CD4-positive, alpha-beta T cell treated with Interleukin-1 beta for 1 hour (primary cell): ENCODE measurements at regions not wholly inside any gene's neighbourhood (a gene's known extent, or its start where the extent isn't known, plus 50 kb on each side); places are given as distances from the start of the nearest gene placed in this dataset.

Experiments used
- DNase-seq, 2 donors: peaks; one replicate each; pipeline ENCODE4 v3.0.0-alpha.2; 2020 to 2022

GRCh38 chr12:66916189-66916588, 237.3 kb upstream of the GRIP1 start:
- no peak for DNase-seq

- DNase-seq = no peak
Measured at GRCh38 chr12:66919466-66919865, 240.6 kb upstream of the GRIP1 start.

GRCh38 chr12:66920205-66920604, 241.3 kb upstream of the GRIP1 start:
- no peak for DNase-seq

- DNase-seq = no peak
Measured at GRCh38 chr12:66921151-66921550, 242.3 kb upstream of the GRIP1 start.

- no peak for DNase-seq
Measured at GRCh38 chr12:66925083-66925482, 246.2 kb upstream of the GRIP1 start.

- DNase-seq = peak in 1 of 2 donors; percentile 8
Measured at GRCh38 chr12:66929121-66929520, 250.2 kb upstream of the GRIP1 start.

GRCh38 chr12:66931091-66931490, 252.2 kb upstream of the GRIP1 start:
- no peak for DNase-seq

GRCh38 chr12:66932126-66932525, 253.2 kb upstream of the GRIP1 start:
- DNase-seq = no peak

GRCh38 chr12:66934302-66935062, 255.6 kb upstream of the GRIP1 start:
- no peak for DNase-seq

GRCh38 chr12:66941150-66941549, 262.3 kb upstream of the GRIP1 start:
- DNase-seq = no peak

- no peak for DNase-seq
Measured at GRCh38 chr12:66942741-66943465, 264.0 kb upstream of the GRIP1 start.

GRCh38 chr12:66944365-66944764, 265.5 kb upstream of the GRIP1 start:
- DNase-seq = no peak

- DNase-seq = no peak
Measured at GRCh38 chr12:66945189-66945817, 266.4 kb upstream of the GRIP1 start.

GRCh38 chr12:66947119-66947518, 268.2 kb upstream of the GRIP1 start:
- DNase-seq = no peak

GRCh38 chr12:66952668-66953067, 273.8 kb upstream of the GRIP1 start:
- DNase-seq = no peak

- no peak for DNase-seq
Measured at GRCh38 chr12:66956300-66956699, 277.4 kb upstream of the GRIP1 start.

GRCh38 chr12:66959276-66959675, 280.4 kb upstream of the GRIP1 start:
- DNase-seq = no peak

GRCh38 chr12:66960006-66960405, 281.1 kb upstream of the GRIP1 start:
- DNase-seq = no peak

GRCh38 chr12:66960704-66961690, 282.1 kb upstream of the GRIP1 start:
- DNase-seq = no peak

- no peak for DNase-seq
Measured at GRCh38 chr12:66962290-66962689, 283.4 kb upstream of the GRIP1 start.

- no peak for DNase-seq
Measured at GRCh38 chr12:66963901-66964300, 285.0 kb upstream of the GRIP1 start.

GRCh38 chr12:66964629-66965028, 285.8 kb upstream of the GRIP1 start:
- DNase-seq = peak; percentile 68 to 77

GRCh38 chr12:66965621-66966020, 286.7 kb upstream of the GRIP1 start:
- no peak for DNase-seq
